Activated naive CD4-positive, alpha-beta T cell treated with anti-CD3 and anti-CD28 coated beads, Interleukin-2, amount 50 U/mL, for 72 hours (primary cell): ENCODE measurements at regions not wholly inside any gene's neighbourhood (a gene's known extent, or its start where the extent isn't known, plus 50 kb on each side); places are given as distances from the start of the nearest gene placed in this dataset.

Source experiments
- ATAC-seq, 2 donors: fragments of 150-1000 bp; cut with Tn5 transposase; 2 replicates each; pipeline ENCODE4 v1.10.0; 2021; ENCODE audit warnings: mild to moderate bottlenecking in 2 of 2, moderate library complexity in 2 of 2
- DNase-seq, 2 donors: peaks; one replicate each; pipeline ENCODE4 v3.0.0; 2021 to 2022; ENCODE audit warnings: low spot score in 2 of 2
- H3K27ac Mint-ChIP-seq, 2 donors: one replicate each; pipeline ENCODE4 v1.8.0; 2022; ENCODE audit warnings: mild to moderate bottlenecking in 2 of 2, mixed read lengths in 2 of 2
- H3K36me3 Mint-ChIP-seq, 2 donors: one replicate each; pipeline ENCODE4 v1.8.0; 2022; ENCODE audit warnings: mixed read lengths in 2 of 2
- H3K9me3 Mint-ChIP-seq, 2 donors: one replicate each; pipeline ENCODE4 v1.8.0; 2022; ENCODE audit warnings: mixed read lengths in 2 of 2

GRCh38 chr18:34028324-34028723 lies 196.4 kb downstream of the NOL4 start:
- no peak for DNase-seq
- no peak overlapping the region for H3K27ac Mint-ChIP-seq
- ATAC-seq: no peak
- H3K36me3 Mint-ChIP-seq: no peaks in the 10 kb centered on the region
- H3K9me3 Mint-ChIP-seq: peaks cover 0 to 5% of the 10 kb centered on the region in 2 donors

- no peak for ATAC-seq
- H3K27ac Mint-ChIP-seq: no peak overlapping the region
- H3K9me3 Mint-ChIP-seq: peaks cover 8 to 12% of the 10 kb centered on the region in 2 donors
- DNase-seq: no peak
- H3K36me3 Mint-ChIP-seq: peaks cover 0 to 7% of the 10 kb centered on the region in 2 donors
These were observed 199.4 kb downstream of the NOL4 start for GRCh38 chr18:34025191-34025801.

- ATAC-seq (no peak), DNase-seq (no peak)
- Mint-ChIP-seq H3K36me3 (peaks cover 0 to 7% of the 10 kb centered on the region in 2 donors), H3K9me3 (peaks cover 8 to 12% of the 10 kb centered on the region in 2 donors), H3K27ac (no peak overlapping the region)
These were observed 201.2 kb downstream of the NOL4 start for GRCh38 chr18:34023471-34023870.

- Mint-ChIP-seq H3K36me3 (peaks cover 0 to 7% of the 10 kb centered on the region in 2 donors), H3K27ac (no peak overlapping the region)
- no peak for ATAC-seq
These were observed 206.4 kb downstream of the NOL4 start for GRCh38 chr18:34018336-34018735.

DNA sequence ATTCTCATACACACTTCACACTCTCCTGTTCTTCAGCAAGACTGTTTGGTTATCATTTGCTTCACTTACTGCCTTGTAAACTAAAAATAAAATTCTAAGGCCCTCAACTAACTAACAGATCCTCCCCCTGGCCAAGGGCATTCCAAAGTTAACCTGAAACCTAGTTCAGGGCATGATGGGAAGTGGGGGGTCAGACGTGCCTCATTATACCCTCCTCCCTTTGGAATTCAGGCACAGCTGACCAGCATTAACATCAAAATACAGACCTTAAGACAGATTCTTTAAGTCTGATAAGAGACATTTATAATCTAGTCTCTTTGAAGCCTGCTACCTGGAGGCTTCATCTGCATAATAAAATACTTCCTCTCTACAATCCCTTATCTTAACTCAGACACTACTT lies 221.0 kb downstream of the NOL4 start:
- H3K27ac Mint-ChIP-seq: no peak overlapping the region
- DNase-seq (no peak), ATAC-seq (no peak)
- H3K36me3 Mint-ChIP-seq: peaks cover 0 to 6% of the 10 kb centered on the region in 2 donors
- peaks cover 17 to 19% of the 10 kb centered on the region in 2 donors for H3K9me3 Mint-ChIP-seq

More at GRCh38 chr18:34018336-34018735, 206.4 kb downstream of the NOL4 start:
- DNase-seq: no peak
- peaks cover 12 to 13% of the 10 kb centered on the region in 2 donors for H3K9me3 Mint-ChIP-seq

GRCh38 chr18:34002130-34002529 lies 222.6 kb downstream of the NOL4 start:
- H3K36me3 Mint-ChIP-seq: peaks cover 0 to 6% of the 10 kb centered on the region in 2 donors
- ATAC-seq (no peak), DNase-seq (no peak)
- H3K9me3 Mint-ChIP-seq: peaks cover 17 to 23% of the 10 kb centered on the region in 2 donors
- H3K27ac Mint-ChIP-seq: no peak overlapping the region

- ATAC-seq (no peak), DNase-seq (no peak)
- H3K9me3 Mint-ChIP-seq: peaks cover 17 to 20% of the 10 kb centered on the region in 2 donors
- peaks cover 0 to 6% of the 10 kb centered on the region in 2 donors for H3K36me3 Mint-ChIP-seq
- no peak overlapping the region for H3K27ac Mint-ChIP-seq
These were observed 223.3 kb downstream of the NOL4 start for GRCh38 chr18:34001376-34001775.

GRCh38 chr18:33987206-33987605 lies 237.5 kb downstream of the NOL4 start:
- H3K9me3 Mint-ChIP-seq: peaks cover 20 to 29% of the 10 kb centered on the region in 2 donors
- no peak overlapping the region for H3K27ac Mint-ChIP-seq
- ATAC-seq (no peak), DNase-seq (no peak)
- H3K36me3 Mint-ChIP-seq: no peaks in the 10 kb centered on the region

DNA sequence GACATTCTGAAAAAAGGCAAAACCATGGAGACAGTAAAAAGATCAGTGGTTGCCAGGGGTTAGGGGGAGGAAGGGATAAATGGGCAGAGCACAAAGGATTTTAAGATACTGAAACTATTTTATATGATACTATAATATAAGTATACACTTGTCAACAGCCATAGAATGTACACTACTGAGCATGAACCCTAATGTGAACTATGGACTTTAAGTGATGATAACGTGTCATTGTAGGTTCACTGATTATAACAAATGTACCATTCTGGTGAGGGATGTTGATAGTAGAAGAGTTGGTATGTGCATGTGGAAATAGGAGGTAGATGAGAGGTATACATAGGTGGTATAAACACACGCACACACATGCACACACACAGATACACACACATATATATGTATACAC lies 241.6 kb downstream of the NOL4 start:
- Mint-ChIP-seq H3K36me3 (no peaks in the 10 kb centered on the region), H3K9me3 (peaks cover 14 to 15% of the 10 kb centered on the region in 2 donors), H3K27ac (no peak overlapping the region)
- DNase-seq: no peak
- ATAC-seq: no peak

DNA sequence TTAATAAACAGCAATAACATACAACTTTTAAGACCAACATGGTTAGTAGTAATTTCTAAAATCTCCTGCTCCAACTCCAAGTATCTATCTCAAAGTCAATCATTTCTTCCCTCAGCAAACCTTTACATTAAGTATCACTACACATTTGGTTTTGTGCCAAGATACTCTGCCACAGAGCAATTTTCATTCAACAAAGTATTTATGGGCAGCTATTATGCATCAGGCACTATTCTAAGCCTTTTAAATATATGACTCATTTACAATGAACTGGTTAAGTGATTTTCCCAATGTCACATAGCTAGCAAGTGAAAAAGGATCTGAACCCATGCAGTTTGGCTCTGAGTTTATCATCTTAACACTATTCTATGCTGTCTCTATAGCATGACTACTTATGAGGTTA lies 264.3 kb downstream of the NOL4 start:
- DNase-seq (no peak), ATAC-seq (no peak)
- H3K36me3 Mint-ChIP-seq: no peaks in the 10 kb centered on the region
- H3K9me3 Mint-ChIP-seq: peaks cover 0 to 14% of the 10 kb centered on the region in 2 donors
- H3K27ac Mint-ChIP-seq: no peak overlapping the region

DNA sequence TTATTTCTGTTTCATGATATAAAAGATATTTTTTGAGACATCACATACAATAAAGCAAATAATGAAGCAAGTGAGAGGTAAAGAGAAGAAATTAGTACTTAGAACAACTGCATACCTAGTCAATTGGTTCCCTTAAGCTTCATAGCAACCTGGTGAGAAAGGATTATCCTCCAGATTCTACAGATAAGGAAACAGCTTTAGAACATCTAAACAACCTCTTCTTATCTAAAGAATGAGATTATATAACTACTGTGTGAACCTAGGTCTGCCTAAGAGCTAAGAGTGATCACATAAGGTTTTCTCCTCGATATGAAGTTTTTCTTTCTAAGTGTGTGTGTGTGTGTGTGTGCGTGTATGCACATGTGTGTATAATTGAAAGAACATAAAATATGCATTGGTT lies 265.1 kb downstream of the NOL4 start:
- H3K27ac Mint-ChIP-seq: no peak overlapping the region
- ATAC-seq (no peak), DNase-seq (no peak)
- no peaks in the 10 kb centered on the region for H3K36me3 Mint-ChIP-seq
- H3K9me3 Mint-ChIP-seq: peaks cover 0 to 13% of the 10 kb centered on the region in 2 donors

- H3K27ac Mint-ChIP-seq: no peak overlapping the region
- no peaks in the 10 kb centered on the region for H3K36me3 Mint-ChIP-seq
- peaks cover 0 to 12% of the 10 kb centered on the region in 2 donors for H3K9me3 Mint-ChIP-seq
- ATAC-seq (no peak), DNase-seq (no peak)
These were observed 267.0 kb downstream of the NOL4 start for GRCh38 chr18:33957707-33958106.

GRCh38 chr18:33951031-33951430 lies 273.7 kb downstream of the NOL4 start:
- Mint-ChIP-seq H3K27ac (no peak overlapping the region), H3K9me3 (peaks cover 0 to 5% of the 10 kb centered on the region in 2 donors), H3K36me3 (no peaks in the 10 kb centered on the region)
- DNase-seq (no peak), ATAC-seq (no peak)

DNA sequence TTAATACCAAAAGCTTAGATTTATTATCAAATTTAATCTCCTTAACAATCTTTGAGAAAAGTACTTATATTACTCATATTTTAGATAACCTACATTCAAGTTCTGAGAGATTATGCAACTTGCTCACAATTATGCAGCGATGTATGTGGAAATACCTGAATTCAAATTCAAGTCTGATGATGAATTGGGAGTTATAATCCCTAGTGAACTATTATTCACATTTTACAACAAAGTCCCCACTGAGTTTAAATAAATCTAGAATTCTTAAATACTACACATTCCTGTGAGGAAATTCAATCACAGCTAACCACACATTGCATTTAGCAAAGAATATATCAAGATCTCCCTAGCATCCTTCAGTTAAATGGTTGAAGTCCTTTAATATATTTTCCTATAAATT lies 278.4 kb downstream of the NOL4 start:
- Mint-ChIP-seq H3K36me3 (no peaks in the 10 kb centered on the region), H3K9me3 (peaks cover 3 to 7% of the 10 kb centered on the region in 2 donors)
- ATAC-seq: no peak

GRCh38 chr18:33944493-33944892 lies 280.2 kb downstream of the NOL4 start:
- no peak for ATAC-seq
- no peaks in the 10 kb centered on the region for H3K36me3 Mint-ChIP-seq

More for the DNA sequence above, 278.4 kb downstream of the NOL4 start:
- DNase-seq: no peak
- H3K27ac Mint-ChIP-seq: no peak overlapping the region

GRCh38 chr18:33937270-33937816 lies 287.4 kb downstream of the NOL4 start:
- Mint-ChIP-seq H3K9me3 (peaks cover 19 to 23% of the 10 kb centered on the region in 2 donors), H3K36me3 (no peaks in the 10 kb centered on the region), H3K27ac (no peak overlapping the region)
- DNase-seq: no peak
- ATAC-seq: no peak

More at GRCh38 chr18:33944493-33944892, 280.2 kb downstream of the NOL4 start:
- H3K27ac Mint-ChIP-seq: no peak overlapping the region
- DNase-seq: no peak
- H3K9me3 Mint-ChIP-seq: peaks cover 7 to 14% of the 10 kb centered on the region in 2 donors

GRCh38 chr18:33934258-33934657 lies 290.5 kb downstream of the NOL4 start:
- no peak overlapping the region for H3K27ac Mint-ChIP-seq
- ATAC-seq: no peak
- peaks cover 10 to 13% of the 10 kb centered on the region in 2 donors for H3K9me3 Mint-ChIP-seq
- no peak for DNase-seq
- H3K36me3 Mint-ChIP-seq: no peaks in the 10 kb centered on the region

DNA sequence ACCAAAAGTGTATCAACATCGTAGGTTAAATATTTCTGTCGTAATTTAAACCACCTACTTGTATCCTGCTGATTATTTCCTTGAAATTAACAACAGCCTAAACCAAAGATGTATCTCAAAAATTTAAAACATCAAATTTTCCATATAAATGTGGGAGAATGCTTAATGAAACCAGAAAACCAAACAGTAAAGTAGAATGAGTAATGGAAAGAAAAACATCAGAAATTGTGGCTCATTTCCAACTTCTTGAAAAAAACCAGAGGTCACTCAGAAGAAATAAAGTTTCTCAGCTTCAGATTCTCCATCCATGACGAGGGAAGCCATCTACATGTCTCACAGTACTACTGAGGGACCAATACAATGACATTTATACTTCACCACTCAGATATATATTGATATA lies 296.5 kb downstream of the NOL4 start:
- Mint-ChIP-seq H3K9me3 (peaks cover 0 to 5% of the 10 kb centered on the region in 2 donors), H3K27ac (no peak overlapping the region), H3K36me3 (no peaks in the 10 kb centered on the region)
- no peak for ATAC-seq
- DNase-seq: no peak
